HT-29 (cell line): ENCODE measurements at regions not wholly inside any gene's neighbourhood (a gene's known extent, or its start where the extent isn't known, plus 50 kb on each side); places are given as distances from the start of the nearest gene placed in this dataset.

Source experiments
- DNase-seq: peaks from one replicate; pipeline ENCODE4 v3.0.0-alpha.2; 2015; ENCODE audit warnings: low spot score

GRCh38 chr5:2131826-2132496 is 249.2 kb upstream of the IRX4 start:
- DNase-seq: no peak

- no peak for DNase-seq
These were observed 248.5 kb upstream of the IRX4 start for GRCh38 chr5:2131196-2131595.

GRCh38 chr5:2130361-2130760 is 247.6 kb upstream of the IRX4 start:
- DNase-seq: no peak

GRCh38 chr5:2129568-2130272 is 247.0 kb upstream of the IRX4 start:
- DNase-seq: no peak

GRCh38 chr5:2128686-2129355 is 246.1 kb upstream of the IRX4 start:
- no peak for DNase-seq

GRCh38 chr5:2126512-2126911 is 243.8 kb upstream of the IRX4 start:
- DNase-seq: no peak

- DNase-seq: no peak
These were observed 243.2 kb upstream of the IRX4 start for GRCh38 chr5:2125901-2126265.

- DNase-seq: no peak
These were observed 242.6 kb upstream of the IRX4 start for GRCh38 chr5:2125171-2125900.

GRCh38 chr5:2124434-2125170 is 241.9 kb upstream of the IRX4 start:
- DNase-seq: no peak

- DNase-seq: no peak
These were observed 241.1 kb upstream of the IRX4 start for GRCh38 chr5:2123874-2124273.

- DNase-seq: no peak
These were observed 237.6 kb upstream of the IRX4 start for GRCh38 chr5:2120361-2120760.

GRCh38 chr5:2119573-2119972 is 236.8 kb upstream of the IRX4 start:
- no peak for DNase-seq

GRCh38 chr5:2113348-2114131 is 230.8 kb upstream of the IRX4 start:
- DNase-seq: no peak

GRCh38 chr5:2112173-2113025 is 229.7 kb upstream of the IRX4 start:
- no peak for DNase-seq

- DNase-seq: no peak
These were observed 228.9 kb upstream of the IRX4 start for GRCh38 chr5:2111569-2112105.

- DNase-seq: no peak
These were observed 228.3 kb upstream of the IRX4 start for GRCh38 chr5:2110934-2111462.

GRCh38 chr5:2110137-2110933 is 227.6 kb upstream of the IRX4 start:
- no peak for DNase-seq

- no peak for DNase-seq
These were observed 226.8 kb upstream of the IRX4 start for GRCh38 chr5:2109566-2109965.
